ENCODE measurements at regions not wholly inside any gene's neighbourhood (a gene's known extent, or its start where the extent isn't known, plus 50 kb on each side); places are given as distances from the start of the nearest gene placed in this dataset.

DNA sequence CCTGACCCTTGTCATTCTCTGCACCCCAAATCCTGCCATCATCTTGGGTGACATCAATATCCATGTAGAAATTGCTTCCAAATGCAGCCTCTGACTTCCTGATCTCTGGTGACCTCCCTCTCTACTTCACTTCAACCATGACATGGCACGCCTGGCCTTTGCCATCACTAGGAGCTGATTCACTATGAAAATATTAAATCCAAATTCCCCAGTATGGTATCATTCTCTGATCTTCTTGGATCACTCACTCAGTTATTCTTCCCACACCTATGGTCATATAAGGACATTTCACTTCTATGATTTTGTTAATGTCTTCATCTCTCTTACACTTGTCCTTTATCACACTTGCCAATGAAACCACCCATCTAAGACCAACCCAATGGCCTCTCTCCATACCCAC is 73.7 kb upstream of the ODAD2 start:
- DNase-seq (ENCODE audit: extremely low read depth, low read depth), result no peak
- TF ChIP-seq, protein P1, sequence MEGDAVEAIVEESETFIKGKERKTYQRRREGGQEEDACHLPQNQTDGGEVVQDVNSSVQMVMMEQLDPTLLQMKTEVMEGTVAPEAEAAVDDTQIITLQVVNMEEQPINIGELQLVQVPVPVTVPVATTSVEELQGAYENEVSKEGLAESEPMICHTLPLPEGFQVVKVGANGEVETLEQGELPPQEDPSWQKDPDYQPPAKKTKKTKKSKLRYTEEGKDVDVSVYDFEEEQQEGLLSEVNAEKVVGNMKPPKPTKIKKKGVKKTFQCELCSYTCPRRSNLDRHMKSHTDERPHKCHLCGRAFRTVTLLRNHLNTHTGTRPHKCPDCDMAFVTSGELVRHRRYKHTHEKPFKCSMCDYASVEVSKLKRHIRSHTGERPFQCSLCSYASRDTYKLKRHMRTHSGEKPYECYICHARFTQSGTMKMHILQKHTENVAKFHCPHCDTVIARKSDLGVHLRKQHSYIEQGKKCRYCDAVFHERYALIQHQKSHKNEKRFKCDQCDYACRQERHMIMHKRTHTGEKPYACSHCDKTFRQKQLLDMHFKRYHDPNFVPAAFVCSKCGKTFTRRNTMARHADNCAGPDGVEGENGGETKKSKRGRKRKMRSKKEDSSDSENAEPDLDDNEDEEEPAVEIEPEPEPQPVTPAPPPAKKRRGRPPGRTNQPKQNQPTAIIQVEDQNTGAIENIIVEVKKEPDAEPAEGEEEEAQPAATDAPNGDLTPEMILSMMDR (IDR thresholded peaks at IDR 0.05; ENCODE audit: low read depth, low read length, missing control alignments), result no peak
- no peak overlapping the region for H3K4me3 ChIP-seq (replicated peaks; ENCODE audit: low read depth, low read length)

DNA sequence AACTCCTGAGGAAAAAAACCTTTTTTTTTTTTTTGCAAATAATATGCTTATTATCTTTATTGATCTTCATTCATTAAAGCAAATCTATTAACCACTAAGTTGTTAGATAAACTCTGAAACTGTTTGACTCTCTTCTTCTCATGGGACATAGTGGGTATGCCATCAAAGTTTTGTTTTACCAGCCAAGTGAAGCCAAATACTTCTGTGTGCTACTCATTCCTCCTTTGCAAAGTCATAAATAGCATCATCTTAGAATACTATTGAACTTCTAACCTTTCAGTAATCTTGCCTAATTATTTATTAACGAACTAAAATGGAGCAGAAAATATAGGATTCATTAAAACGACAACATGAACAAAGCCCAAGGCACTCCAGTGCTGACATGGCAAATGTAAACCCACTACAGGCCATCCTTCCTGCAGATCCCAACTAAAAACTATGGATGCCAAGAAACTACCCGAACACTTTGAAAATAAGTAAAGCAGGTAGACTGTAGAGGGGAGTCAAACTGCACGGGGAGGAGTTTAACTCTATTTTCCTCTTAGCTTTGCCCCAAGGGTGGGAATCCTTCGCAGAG is 61.2 kb upstream of the ODAD2 start:
- TF ChIP-seq, protein P1 (IDR thresholded peaks at IDR 0.05; ENCODE audit: low read depth, low read length, missing control alignments), result no peak
- no peak overlapping the region for H3K4me3 ChIP-seq (replicated peaks; ENCODE audit: low read depth, low read length)
- DNase-seq (ENCODE audit: extremely low read depth, low read depth), result no peak

DNA sequence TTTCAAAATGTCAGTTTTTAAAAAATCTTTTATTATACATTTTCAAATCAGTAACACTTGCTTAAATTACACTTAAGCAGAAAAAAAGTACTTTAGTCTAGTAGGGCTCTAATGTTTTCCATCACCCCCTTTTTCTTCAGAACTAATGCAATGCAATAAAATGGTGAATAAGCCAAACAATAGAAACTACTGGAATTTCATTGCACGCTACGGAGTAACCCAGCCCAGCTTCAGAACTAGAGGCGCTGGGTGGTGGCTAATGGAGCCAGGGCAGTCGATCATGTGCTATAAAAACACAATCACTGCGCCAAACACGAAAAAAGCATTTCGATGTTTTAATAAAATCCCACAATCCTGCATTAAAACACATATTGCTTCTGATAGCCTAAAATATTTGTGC is 59.9 kb upstream of the ODAD2 start:
- H3K4me3 ChIP-seq (replicated peaks; ENCODE audit: low read depth, low read length), result no peak overlapping the region
- no peak for DNase-seq (ENCODE audit: extremely low read depth, low read depth)
- TF ChIP-seq, protein P1 (IDR thresholded peaks at IDR 0.05; ENCODE audit: low read depth, low read length, missing control alignments), result no peak

DNA sequence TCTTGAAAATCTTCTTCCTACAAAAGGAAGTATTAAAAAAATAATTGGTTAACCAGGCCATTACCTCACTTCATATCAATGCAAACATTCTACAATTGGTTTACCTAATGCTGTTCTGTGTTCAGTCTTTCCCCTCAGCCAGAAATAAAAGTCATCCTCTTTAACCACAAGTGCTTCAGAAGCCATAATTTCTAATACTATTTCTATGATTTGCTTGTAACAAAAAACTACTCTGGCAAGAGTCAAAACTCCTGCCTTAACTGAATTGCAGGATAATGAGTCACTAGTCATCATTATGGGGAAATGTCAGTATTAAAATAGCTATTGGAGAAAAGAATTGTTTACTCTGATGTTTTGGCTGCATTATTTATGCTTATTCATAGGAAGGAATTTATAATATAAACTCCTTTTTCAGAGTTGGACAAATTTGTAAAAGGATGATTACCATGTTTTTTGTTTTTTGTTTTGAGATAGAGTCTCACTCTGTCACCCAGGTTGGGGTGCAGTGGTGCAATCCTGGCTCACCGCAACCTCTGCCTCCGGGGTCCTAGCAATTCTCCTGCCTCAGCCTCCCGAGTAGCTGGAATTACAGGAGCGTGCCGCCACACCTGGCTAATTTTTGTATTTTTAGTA is 55.5 kb upstream of the ODAD2 start:
- TF ChIP-seq, protein P1 (IDR thresholded peaks at IDR 0.05; ENCODE audit: low read depth, low read length, missing control alignments), result no peak
- peak; percentile 85 for DNase-seq (ENCODE audit: extremely low read depth, low read depth)
- no peak overlapping the region for H3K4me3 ChIP-seq (replicated peaks; ENCODE audit: low read depth, low read length)

DNA sequence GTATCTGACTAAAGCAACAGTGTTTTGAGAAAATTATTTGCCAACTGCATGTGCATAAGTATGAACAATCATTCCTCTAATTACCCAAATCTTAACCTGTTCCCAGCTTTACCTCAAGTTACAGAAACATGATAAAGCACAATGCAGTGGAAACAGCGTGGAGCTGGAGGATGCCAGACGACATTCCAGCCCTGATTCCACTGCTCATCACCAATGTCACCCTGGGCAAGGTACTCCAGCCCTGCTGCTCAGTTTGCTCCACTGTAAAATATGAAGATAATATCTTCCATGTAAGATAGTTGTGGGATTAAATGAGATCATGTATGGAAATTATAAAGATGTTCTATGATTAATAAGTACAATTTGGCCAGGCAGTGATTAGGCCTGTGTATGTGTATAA is 50.4 kb upstream of the ODAD2 start:
- TF ChIP-seq, protein P1 (IDR thresholded peaks at IDR 0.05; ENCODE audit: low read depth, low read length, missing control alignments), result no peak

More for the DNA sequence above, 50.4 kb upstream of the ODAD2 start:
- H3K4me3 ChIP-seq (replicated peaks; ENCODE audit: low read depth, low read length), result no peak overlapping the region
- no peak for DNase-seq (ENCODE audit: extremely low read depth, low read depth)

Data from HFF-Myc (cell line).